HG03045 (cell line): ENCODE measurements at regions not wholly inside any gene's neighbourhood (a gene's known extent, or its start where the extent isn't known, plus 50 kb on each side); places are given as distances from the start of the nearest gene placed in this dataset.
A peak's percentile ranks its signal among the peaks of the same experiment; 100 is the strongest.

ENCODE experiments used
- ATAC-seq: cut with Tn5 transposase; IDR thresholded peaks from one replicate; pipeline ENCODE4 v1.9.1; 2021; ENCODE audit warnings: mild to moderate bottlenecking, moderate library complexity; ENCODE audit not compliant: unreplicated experiment

GRCh38 chr3:72153477-72154314 lies 368.7 kb upstream of the PROK2 start:
- no peak for ATAC-seq

- ATAC-seq, result no peak
Observed at GRCh38 chr3:72152551-72153476, 367.9 kb upstream of the PROK2 start.

- no peak for ATAC-seq
Observed at GRCh38 chr3:72151465-72152238, 366.7 kb upstream of the PROK2 start.

- no peak for ATAC-seq
Observed at GRCh38 chr3:72150634-72151412, 365.9 kb upstream of the PROK2 start.

- no peak for ATAC-seq
Observed at GRCh38 chr3:72149645-72150300, 364.8 kb upstream of the PROK2 start.

- ATAC-seq, result no peak
Observed at GRCh38 chr3:72147600-72147999, 362.7 kb upstream of the PROK2 start.

- ATAC-seq, result no peak
Observed at GRCh38 chr3:72145506-72146380, 360.8 kb upstream of the PROK2 start.

- peak; percentile 50 for ATAC-seq
Observed at GRCh38 chr3:72144773-72145505, 360.0 kb upstream of the PROK2 start.

GRCh38 chr3:72143966-72144717 lies 359.2 kb upstream of the PROK2 start:
- no peak for ATAC-seq

- no peak for ATAC-seq
Observed at GRCh38 chr3:72143322-72143721, 358.4 kb upstream of the PROK2 start.

- ATAC-seq, result no peak
Observed at GRCh38 chr3:72142028-72142427, 357.1 kb upstream of the PROK2 start.

GRCh38 chr3:72141264-72141663 lies 356.3 kb upstream of the PROK2 start:
- no peak for ATAC-seq

- no peak for ATAC-seq
Observed at GRCh38 chr3:72139316-72139715, 354.4 kb upstream of the PROK2 start.

- peak; percentile 47 for ATAC-seq
Observed at GRCh38 chr3:72137865-72138861, 353.2 kb upstream of the PROK2 start.

- no peak for ATAC-seq
Observed at GRCh38 chr3:72135636-72136035, 350.7 kb upstream of the PROK2 start.

GRCh38 chr3:72134989-72135451 lies 350.1 kb upstream of the PROK2 start:
- no peak for ATAC-seq
